Erythroblast (primary cell): ENCODE measurements at regions not wholly inside any gene's neighbourhood (a gene's known extent, or its start where the extent isn't known, plus 50 kb on each side); places are given as distances from the start of the nearest gene placed in this dataset.

Source experiments
- GATA1 ChIP-seq: IDR thresholded peaks from 2 replicates; pipeline ENCODE4 v1.6.1; 2011; ENCODE audit warnings: low read depth, mild to moderate bottlenecking, control low read depth, low read length, moderate library complexity
- POLR2A ChIP-seq: IDR thresholded peaks from 2 replicates; pipeline ENCODE4 v1.6.1; 2011; ENCODE audit warnings: mild to moderate bottlenecking, low read length

DNA sequence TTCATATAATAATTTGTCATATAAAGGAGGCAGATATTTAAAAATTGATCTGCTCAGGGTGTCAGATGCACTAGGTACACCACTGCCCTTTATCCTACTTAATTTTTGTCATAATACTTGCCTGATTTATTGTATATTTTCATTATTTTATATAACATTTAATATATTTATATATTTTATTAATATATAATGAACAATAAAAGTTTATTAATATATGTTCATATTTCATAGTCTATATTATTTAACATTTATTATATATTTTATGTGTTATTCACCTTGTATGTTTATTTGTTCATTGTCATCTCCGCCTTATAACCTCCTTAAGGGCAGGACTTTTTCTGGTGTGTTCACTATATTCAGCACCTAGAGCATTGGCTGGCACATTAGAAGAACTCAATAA, 232.4 kb upstream of the AMIGO2 start:
- TF ChIP-seq POLR2A (no peak), GATA1 (no peak)
